Stimulated activated CD4-positive, alpha-beta T cell treated with anti-CD3 and anti-CD28 coated beads, Interleukin-2, amount 100 ng/mL, for 24 hours (primary cell): ENCODE measurements at regions not wholly inside any gene's neighbourhood (a gene's known extent, or its start where the extent isn't known, plus 50 kb on each side); places are given as distances from the start of the nearest gene placed in this dataset.

ENCODE experiments used
- DNase-seq, 2 donors: peaks; one replicate each; pipeline ENCODE4 v3.0.0-alpha.2; 2020

DNA sequence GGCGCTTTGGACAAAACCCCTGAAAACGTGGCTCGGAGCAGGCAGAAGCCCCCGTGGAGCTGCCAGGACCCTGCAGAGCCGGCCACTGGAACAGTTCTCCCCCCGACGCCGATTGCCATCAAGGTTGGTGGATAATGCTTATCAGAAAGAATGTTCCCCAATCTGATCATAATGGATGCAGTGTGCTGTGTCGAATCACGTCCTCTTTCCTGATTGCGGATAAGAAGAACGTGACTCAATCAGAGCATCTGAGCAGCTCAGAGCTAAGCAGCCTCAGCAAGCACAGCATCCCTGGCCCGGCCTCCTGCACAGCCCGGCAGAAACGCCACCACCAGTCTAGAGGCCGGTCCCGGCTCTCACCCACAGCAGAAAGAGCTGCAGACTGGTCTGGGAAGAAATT, 488.0 kb downstream of the EIPR1 start:
- DNase-seq: no peak

GRCh38 chr2:2889141-2889540, 488.5 kb downstream of the EIPR1 start:
- DNase-seq: no peak

DNA sequence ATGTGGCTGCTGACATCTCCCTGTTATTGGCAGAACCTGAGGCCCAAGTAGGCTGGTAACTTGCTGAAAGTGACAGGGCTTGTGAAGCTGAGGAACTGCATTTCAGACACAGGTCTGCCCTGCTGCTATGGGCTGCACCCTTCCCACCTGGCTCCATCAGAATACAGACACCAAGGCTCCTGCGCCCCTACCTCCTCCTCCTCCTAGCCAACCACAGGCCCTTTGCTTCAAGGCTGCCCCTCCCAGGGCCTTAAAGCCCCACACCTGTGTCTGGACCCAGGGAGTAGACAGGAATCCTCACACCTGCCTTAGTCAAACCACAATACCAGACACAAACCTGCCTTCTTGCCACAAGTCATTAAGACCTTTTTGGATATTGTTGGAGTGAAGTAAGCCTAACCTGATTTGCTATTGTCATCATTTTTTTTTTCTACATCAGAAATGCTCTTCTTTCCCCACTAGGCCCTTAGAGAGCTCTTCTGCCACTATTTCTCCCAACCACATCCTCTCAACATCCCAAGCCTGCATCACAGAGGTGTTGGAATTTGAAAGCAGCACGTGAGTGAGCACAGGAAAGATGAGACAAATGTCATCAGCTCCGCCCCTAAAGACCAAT, 489.7 kb downstream of the EIPR1 start:
- no peak for DNase-seq

GRCh38 chr2:2886922-2887321, 490.7 kb downstream of the EIPR1 start:
- no peak for DNase-seq

DNA sequence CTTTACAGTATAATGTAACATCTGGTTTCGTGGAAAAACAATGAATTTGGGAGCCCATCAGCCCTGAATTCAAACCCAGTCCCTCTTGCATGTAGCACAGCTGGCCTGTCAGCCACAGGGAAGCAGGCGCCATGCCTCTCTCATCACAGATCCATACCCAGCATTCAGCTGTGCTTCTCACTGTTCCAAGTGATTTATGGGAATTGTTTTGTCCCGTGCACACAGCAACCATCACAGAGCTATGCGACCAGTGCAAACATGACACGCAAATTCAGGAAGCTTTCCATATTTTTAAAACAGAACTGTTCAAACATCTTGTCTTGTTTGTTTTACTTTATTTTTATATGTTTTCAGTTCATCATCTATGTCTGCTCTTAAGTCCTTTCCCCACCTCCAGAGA, 496.1 kb downstream of the EIPR1 start:
- no peak for DNase-seq

DNA sequence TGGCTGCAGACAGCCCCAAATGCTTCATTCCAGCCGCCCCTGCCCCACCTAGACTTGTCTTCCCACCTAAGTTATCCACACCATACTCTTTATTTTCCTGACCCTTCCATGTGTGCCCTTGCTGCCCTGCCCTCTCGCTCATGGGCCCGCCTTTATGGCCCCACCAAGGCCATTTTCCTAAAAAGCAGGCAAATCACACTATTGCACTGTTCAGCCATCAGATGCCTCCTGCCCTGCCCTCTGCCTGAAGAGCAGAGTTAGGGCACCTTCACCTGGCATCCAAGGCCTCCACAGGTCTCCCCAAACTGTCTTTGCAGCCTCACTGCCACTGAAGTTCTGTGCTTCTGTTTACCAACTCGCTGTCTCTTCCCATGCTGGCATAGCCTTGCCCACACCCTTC, 496.7 kb downstream of the EIPR1 start:
- DNase-seq: no peak

DNA sequence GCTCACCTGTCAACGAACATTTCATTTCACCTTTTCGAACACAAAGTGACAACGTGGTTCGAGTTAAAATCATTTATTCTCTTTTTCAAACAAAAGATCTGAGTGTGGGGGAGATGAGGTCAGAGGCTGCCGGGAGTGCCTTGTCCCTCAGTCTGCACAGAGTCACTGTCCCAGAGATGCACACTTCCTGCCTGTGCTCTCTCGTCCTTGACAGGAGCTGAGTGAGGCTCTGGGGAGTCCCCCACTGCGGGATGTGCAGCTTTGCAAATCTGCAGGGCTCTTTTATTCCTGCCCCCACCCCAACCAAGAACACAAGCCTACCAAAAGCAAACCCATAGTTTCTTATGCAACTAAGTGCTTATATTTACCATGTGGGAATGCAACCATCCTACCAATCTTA, 497.8 kb downstream of the EIPR1 start:
- no peak for DNase-seq

DNA sequence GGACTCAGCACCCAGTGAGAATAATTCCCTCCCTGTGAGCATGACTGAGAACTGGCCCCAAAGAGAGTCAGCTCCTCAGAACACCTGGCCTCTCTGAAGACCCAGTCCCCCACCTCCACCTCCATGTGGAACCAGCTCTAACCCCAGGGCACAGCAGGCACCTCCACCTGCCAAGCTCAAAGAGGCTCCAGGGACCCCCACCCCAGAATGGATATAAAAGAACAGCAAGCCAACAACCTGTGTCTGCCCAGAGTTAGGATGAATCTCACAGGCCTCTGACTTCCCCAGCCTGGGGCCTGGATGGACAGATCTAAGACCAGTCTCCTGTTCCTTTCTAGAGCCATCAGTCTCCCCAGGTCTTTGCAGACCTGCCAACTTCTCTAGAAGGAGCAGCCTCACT, 498.5 kb downstream of the EIPR1 start:
- DNase-seq: no peak

- DNase-seq: no peak
Measured at GRCh38 chr2:2877427-2877826, 500.2 kb downstream of the EIPR1 start.

GRCh38 chr2:2876331-2877221, 501.0 kb downstream of the EIPR1 start:
- DNase-seq: no peak

GRCh38 chr2:2875831-2876230, 501.8 kb downstream of the EIPR1 start:
- DNase-seq: no peak

GRCh38 chr2:2875296-2875695, 502.3 kb downstream of the EIPR1 start:
- DNase-seq: no peak

GRCh38 chr2:2874805-2875204, 502.8 kb downstream of the EIPR1 start:
- no peak for DNase-seq

GRCh38 chr2:2874341-2874740, 503.3 kb downstream of the EIPR1 start:
- no peak for DNase-seq

- DNase-seq: no peak
Measured at GRCh38 chr2:2873450-2873811, 504.2 kb downstream of the EIPR1 start.

DNA sequence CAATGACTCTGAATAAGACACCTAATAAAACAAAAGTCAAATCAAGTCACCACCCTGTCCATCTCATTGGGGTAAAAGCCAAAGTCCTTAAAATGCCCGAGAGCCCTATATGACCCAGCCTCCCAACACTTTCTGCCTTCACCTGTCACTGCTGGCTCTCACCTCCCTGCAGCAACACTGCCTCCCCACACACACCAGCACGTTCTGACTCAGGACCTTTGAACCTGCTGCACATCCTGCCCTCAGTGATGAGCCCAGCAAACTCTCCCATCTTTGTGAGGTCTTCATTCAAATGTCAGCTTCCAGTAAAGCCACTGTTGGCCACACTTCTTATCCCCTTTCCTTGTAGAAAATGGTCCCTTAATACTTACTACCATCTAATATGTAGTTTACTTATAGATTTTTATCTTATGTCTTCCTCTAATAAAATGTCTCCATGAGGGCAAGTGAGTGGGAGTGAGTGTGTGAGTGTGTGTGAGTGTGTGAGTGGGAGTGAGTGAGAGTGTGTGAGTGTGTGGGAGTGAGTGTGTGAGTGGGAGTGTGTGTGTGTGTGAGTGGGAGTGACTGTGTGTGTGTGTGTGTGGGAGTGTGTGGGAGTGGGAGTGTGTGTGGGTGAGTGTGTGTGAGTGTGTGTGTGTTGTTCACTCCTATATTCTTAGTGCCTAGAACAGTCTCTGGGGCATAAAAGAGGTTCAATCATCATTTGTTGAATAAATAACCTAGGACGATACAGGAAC, 504.7 kb downstream of the EIPR1 start:
- DNase-seq: no peak

GRCh38 chr2:2872309-2872617, 505.4 kb downstream of the EIPR1 start:
- no peak for DNase-seq

GRCh38 chr2:2871480-2872308, 505.9 kb downstream of the EIPR1 start:
- no peak for DNase-seq

GRCh38 chr2:2870106-2870505, 507.5 kb downstream of the EIPR1 start:
- DNase-seq: no peak

DNA sequence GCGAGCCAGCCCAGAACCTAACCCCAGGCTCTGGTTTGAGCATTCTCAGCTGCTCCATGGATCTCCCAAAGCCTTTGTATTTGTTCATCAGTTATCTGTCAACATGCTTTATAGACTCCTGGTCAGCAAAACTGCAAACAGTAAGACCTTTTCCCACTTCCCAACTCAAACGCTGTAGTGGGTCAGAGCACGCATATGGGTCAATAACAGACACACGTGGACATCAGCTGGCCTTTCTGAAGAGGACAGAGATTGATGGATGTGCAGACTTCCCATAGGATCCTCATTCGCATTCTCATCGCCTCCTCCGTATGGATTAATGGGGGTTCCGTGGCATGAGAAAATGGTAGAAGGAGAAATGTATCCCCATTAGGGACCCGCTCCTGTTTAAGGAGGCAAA, 508.1 kb downstream of the EIPR1 start:
- DNase-seq: no peak

DNA sequence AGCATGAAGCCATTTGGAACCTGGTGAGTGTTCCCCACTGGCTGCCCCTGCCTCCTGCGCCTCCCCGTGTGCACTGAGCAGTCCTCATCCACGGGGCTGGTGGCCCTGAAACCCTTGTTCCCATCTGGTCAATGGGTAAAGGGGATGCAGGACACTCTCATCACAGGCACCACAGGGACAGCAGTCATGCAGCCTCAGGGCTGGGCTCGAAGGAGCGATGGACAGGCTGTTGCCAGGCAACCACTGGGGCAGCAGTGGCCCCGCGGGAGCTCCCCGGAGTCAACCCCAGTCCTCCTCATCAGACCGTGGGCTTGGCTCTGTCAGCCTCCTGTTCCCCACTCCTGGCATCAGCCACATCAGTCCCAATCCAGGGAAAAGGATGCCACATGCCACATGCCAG, 509.5 kb downstream of the EIPR1 start:
- no peak for DNase-seq

DNA sequence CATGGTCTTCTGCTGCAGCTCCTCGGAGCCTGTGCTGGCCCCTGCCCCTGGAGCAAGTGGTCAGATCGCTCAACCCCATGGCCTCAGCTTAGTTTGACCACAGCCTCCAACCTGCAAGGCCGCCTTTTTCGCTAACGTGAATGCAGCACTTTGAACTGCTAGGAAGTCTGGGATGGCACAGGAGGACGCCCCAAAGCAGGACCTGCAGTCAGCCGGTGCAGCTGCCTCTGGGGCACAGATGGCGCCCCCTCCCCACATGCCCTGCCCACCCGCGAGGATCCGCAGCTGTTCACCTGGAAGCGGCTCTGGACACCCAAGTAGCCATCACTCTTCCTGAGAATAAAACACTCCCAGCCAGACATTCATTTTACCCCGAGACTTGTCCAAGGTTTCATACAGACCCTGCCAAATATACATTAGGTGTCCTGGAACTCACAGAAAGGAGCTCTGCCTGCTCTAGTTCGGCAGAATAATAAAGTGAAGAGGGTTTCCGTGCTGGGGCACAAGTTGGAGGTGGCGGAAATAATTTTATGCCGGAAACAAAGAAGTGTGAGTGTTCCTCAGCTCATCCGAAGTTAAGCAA, 510.1 kb downstream of the EIPR1 start:
- DNase-seq: no peak

DNA sequence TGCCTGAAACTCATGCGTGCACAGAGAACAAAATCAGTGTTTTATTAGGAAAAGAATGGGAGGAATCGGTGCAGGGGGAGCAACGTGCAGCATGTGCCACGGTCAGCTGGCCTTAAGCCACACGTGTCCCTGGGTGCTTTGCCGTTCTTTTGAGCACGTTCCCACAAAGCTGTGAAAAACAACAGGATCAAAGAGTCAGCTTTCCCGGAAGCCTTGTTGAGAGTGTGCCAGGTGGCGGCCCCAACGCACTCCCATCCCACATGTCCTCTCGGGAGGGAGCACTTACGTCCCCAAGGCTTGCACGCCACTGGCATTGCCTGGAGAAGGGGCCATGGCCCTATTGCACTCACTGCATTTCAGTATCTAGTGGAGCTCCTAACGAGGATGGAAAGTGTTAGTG, 511.2 kb downstream of the EIPR1 start:
- no peak for DNase-seq
